Suprapubic skin (tissue), 4 donors: ENCODE measurements at regions not wholly inside any gene's neighbourhood (a gene's known extent, or its start where the extent isn't known, plus 50 kb on each side); places are given as distances from the start of the nearest gene placed in this dataset.

Experiments used
- EP300 ChIP-seq: sonication (generic); formaldehyde crosslinking; IDR thresholded peaks from one replicate; pipeline ENCODE4 v1.6.1; 2017; ENCODE audit warnings: antibody characterized with exemption
- POLR2A ChIP-seq, 2 donors: fragments of 450-650 bp; IDR thresholded peaks; one replicate each; pipeline ENCODE4 v1.6.1; 2017; ENCODE audit warnings: antibody characterized with exemption in 2 of 2, mild to moderate bottlenecking in 2 of 2, moderate library complexity in 2 of 2
- POLR2AphosphoS5 ChIP-seq, 3 donors: sonication (generic); formaldehyde crosslinking; IDR thresholded peaks; one replicate each; pipeline ENCODE4 v1.6.1; 2017; ENCODE audit warnings: antibody characterized with exemption in 3 of 3
- TF ChIP-seq, protein P1 (sequence below), 2 donors: fragments of 200-600 bp in 1 of 2; fragments of 450-650 bp in 1 of 2; sonication (generic) in 1 of 2; IDR thresholded peaks; one replicate each; pipeline ENCODE4 v1.5.1; 2016 to 2019; ENCODE audit warnings: antibody characterized with exemption in 2 of 2, mild to moderate bottlenecking in 1 of 2, moderate library complexity in 1 of 2

DNA sequence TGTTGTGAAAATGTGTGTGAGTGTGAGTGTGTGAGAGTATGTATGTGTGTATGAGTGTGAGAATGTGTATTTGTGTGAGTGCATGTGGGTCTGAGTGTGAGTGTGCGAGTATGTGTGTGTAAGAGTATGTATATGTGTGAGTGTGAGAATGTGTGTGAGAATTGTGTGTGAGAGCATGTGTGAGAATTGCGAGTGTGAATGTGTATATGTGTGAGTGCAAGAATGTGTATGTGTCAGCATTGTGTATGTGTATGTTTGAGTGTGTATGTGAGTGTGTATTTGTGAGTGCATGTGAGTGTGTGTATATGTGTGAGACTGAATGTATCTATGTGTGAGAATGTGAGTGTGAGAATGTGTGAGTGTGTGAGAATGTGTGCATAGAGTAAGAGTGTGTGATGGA lies 72.0 kb upstream of the PCBD1 start:
- TF ChIP-seq POLR2A (IDR thresholded peaks at IDR 0.05) = no peak
- TF ChIP-seq, protein P1, sequence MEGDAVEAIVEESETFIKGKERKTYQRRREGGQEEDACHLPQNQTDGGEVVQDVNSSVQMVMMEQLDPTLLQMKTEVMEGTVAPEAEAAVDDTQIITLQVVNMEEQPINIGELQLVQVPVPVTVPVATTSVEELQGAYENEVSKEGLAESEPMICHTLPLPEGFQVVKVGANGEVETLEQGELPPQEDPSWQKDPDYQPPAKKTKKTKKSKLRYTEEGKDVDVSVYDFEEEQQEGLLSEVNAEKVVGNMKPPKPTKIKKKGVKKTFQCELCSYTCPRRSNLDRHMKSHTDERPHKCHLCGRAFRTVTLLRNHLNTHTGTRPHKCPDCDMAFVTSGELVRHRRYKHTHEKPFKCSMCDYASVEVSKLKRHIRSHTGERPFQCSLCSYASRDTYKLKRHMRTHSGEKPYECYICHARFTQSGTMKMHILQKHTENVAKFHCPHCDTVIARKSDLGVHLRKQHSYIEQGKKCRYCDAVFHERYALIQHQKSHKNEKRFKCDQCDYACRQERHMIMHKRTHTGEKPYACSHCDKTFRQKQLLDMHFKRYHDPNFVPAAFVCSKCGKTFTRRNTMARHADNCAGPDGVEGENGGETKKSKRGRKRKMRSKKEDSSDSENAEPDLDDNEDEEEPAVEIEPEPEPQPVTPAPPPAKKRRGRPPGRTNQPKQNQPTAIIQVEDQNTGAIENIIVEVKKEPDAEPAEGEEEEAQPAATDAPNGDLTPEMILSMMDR (IDR thresholded peaks at IDR 0.05) = no peak
- no peak for TF ChIP-seq POLR2AphosphoS5 (IDR thresholded peaks at IDR 0.05)
- TF ChIP-seq EP300 = no peak
